Upper lobe of right lung (tissue), 1 donor: ENCODE measurements at regions not wholly inside any gene's neighbourhood (a gene's known extent, or its start where the extent isn't known, plus 50 kb on each side); places are given as distances from the start of the nearest gene placed in this dataset.

ENCODE experiments used
- ATAC-seq: fragments of 200-7000 bp; cut with Tn5 transposase; one replicate; pipeline ENCODE4 v1.9.1; 2020; ENCODE audit warnings: mild to moderate bottlenecking, moderate library complexity
- DNase-seq: peaks from one replicate; pipeline ENCODE4 v3.0.0-alpha.2; 2020
- H3K27ac ChIP-seq: fragments of 200-600 bp; one replicate; pipeline ENCODE4 v1.8.0; 2022
- H3K27me3 ChIP-seq: fragments of 200-600 bp; one replicate; pipeline ENCODE4 v1.8.0; 2022; ENCODE audit warnings: mild to moderate bottlenecking
- H3K36me3 ChIP-seq: fragments of 200-600 bp; one replicate; pipeline ENCODE4 v1.8.0; 2022
- H3K4me1 ChIP-seq: fragments of 200-600 bp; one replicate; pipeline ENCODE4 v1.8.0; 2022
- H3K4me3 ChIP-seq: fragments of 200-600 bp; one replicate; pipeline ENCODE4 v1.8.0; 2022; ENCODE audit warnings: mild to moderate bottlenecking
- H3K9me3 ChIP-seq: fragments of 200-600 bp; one replicate; pipeline ENCODE4 v1.8.0; 2022
- intact Hi-C: fragments of 100-400 bp; cut with DNase I; formaldehyde crosslinking; loops from one replicate; pipeline ENCODE4 v1.11.0; 2022
- TF ChIP-seq, protein P1 (sequence below): fragments of 200-600 bp; IDR thresholded peaks from one replicate; pipeline ENCODE4 v1.8.0; 2022; ENCODE audit warnings: antibody characterized with exemption
- donor health status: DM: no; HTN: yes; CAD: no; lungs with severe emphysema.

DNA sequence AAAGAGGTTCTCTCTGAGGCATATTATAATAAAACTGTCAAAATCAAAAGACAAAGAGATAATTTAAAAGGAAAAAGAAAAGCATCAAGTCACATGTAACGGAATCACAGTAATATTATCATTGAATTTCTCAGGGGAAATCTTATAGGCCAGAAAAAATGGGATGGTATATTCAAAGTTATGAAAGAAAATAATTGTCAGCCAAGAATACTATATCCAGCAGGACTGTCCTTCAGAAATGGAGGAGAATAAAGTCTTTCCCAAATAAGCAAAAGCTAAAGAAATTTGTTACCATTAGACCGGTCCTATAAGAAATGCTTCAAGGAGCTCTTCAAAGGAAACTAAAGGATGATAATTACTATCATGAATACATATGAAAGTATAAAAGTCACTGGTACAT lies 342.0 kb upstream of the GRAMD2B start:
- ATAC-seq (no peak), DNase-seq (no peak)
- H3K27ac ChIP-seq, result no peak overlapping the region
- no peak overlapping the region for H3K4me3 ChIP-seq
- intact Hi-C loops, result no loop called here
- H3K36me3 ChIP-seq, result no peaks in the 10 kb centered on the region
- no peaks in the 10 kb centered on the region for H3K4me1 ChIP-seq
- peaks cover 5% of the 10 kb centered on the region for H3K9me3 ChIP-seq
- TF ChIP-seq, protein P1, sequence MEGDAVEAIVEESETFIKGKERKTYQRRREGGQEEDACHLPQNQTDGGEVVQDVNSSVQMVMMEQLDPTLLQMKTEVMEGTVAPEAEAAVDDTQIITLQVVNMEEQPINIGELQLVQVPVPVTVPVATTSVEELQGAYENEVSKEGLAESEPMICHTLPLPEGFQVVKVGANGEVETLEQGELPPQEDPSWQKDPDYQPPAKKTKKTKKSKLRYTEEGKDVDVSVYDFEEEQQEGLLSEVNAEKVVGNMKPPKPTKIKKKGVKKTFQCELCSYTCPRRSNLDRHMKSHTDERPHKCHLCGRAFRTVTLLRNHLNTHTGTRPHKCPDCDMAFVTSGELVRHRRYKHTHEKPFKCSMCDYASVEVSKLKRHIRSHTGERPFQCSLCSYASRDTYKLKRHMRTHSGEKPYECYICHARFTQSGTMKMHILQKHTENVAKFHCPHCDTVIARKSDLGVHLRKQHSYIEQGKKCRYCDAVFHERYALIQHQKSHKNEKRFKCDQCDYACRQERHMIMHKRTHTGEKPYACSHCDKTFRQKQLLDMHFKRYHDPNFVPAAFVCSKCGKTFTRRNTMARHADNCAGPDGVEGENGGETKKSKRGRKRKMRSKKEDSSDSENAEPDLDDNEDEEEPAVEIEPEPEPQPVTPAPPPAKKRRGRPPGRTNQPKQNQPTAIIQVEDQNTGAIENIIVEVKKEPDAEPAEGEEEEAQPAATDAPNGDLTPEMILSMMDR, result no peak
- no peaks in the 10 kb centered on the region for H3K27me3 ChIP-seq

DNA sequence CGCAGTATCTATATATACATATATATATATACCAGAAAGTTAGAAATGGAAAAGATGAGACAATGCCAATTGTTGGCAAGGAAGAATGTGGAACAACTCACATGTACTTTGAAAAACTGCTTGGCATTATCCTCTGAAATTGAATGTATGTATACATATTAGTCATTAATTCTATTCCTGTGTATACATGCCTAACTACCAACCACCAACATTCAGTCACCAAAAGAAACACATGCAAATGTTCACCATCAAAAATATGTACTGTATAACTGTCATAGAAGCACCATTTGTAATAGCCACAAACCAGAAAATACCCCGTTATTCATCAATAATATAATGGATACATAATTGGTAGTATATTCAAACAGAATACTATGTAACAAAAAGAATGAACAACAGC lies 330.2 kb upstream of the GRAMD2B start:
- H3K27ac ChIP-seq, result no peak overlapping the region
- TF ChIP-seq, protein P1, result no peak
- H3K9me3 ChIP-seq, result no peaks in the 10 kb centered on the region
- DNase-seq (no peak), ATAC-seq (no peak)
- intact Hi-C loops, result no loop called here
- H3K4me1 ChIP-seq, result no peaks in the 10 kb centered on the region
- H3K4me3 ChIP-seq, result no peak overlapping the region
- no peaks in the 10 kb centered on the region for H3K27me3 ChIP-seq
- no peaks in the 10 kb centered on the region for H3K36me3 ChIP-seq

DNA sequence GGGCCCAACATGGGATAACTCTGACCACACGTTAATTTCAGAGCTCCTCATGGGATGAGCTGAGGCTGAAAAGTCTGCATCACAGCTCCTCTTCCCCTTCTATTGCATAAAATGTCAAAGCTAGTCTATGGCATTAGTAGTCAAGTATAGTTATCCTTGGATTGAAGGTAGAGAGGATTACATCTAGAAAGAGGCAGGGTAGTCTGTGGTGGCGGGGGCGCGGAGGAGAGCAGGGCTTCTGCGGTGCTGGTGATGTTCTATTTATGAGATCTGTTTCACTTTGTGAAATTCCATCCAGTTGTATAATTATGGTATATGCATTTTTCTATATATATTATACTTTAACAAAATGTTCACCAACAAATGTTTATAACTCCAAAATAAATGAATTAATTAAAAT lies 329.5 kb upstream of the GRAMD2B start:
- Histone ChIP-seq H3K9me3 (no peaks in the 10 kb centered on the region), H3K27ac (no peak overlapping the region), H3K36me3 (no peaks in the 10 kb centered on the region), H3K4me1 (no peaks in the 10 kb centered on the region), H3K4me3 (no peak overlapping the region), H3K27me3 (no peaks in the 10 kb centered on the region)
- intact Hi-C loops, result no loop called here
- TF ChIP-seq, protein P1, result no peak
- DNase-seq (no peak), ATAC-seq (no peak)

DNA sequence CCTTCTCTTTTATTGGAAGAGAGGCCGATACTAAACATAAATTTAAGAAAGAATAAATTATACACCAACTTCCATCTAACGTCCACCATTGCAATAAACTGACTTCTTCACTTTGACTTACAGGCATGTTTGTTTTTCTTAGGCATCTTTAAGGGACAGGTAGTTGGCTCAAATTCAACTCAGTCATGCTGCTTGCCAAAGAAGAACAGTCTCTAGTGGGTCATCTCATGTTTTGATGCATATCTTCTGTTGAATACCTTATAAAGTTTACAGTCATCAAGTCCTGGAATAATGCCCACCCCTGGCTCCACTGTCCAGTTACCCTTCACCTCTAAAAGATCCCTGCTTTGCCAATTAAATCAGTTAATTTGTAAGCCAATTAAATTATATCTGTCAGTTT lies 328.2 kb upstream of the GRAMD2B start:
- intact Hi-C loops, result no loop called here
- TF ChIP-seq, protein P1, result no peak
- H3K9me3 ChIP-seq, result no peaks in the 10 kb centered on the region

DNA sequence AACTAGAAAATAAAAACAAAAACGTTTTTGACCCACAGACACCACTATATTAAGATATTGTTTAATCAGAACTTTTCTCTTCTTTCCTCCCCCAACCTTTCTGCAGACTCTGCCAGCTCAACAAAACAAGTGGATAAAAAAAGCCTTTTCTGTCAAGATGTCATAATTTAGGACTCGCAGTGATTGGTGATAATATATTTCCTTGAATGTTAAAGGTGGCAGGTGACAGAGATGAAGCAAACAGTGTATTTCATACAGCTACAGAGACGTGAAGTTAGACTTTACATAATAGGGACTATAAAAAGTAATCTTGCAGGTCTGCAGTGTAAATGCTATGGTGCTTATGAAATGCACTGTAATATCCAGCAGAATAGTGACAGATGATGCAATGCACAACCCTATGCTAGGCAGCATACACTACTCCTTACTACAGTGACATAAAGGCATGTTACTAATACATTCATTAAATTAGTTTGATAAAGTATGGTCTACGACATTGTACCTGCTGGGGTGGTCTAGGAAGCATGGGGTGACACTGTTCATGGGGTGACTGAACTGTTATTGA lies 326.7 kb upstream of the GRAMD2B start:
- Histone ChIP-seq H3K27ac (no peak overlapping the region), H3K27me3 (no peaks in the 10 kb centered on the region), H3K9me3 (no peaks in the 10 kb centered on the region), H3K4me1 (no peaks in the 10 kb centered on the region), H3K4me3 (no peak overlapping the region), H3K36me3 (no peaks in the 10 kb centered on the region)
- ATAC-seq (no peak), DNase-seq (no peak)
- TF ChIP-seq, protein P1, result no peak
- intact Hi-C loops, result no loop called here

More for the DNA sequence above, 328.2 kb upstream of the GRAMD2B start:
- Histone ChIP-seq H3K4me3 (no peak overlapping the region), H3K36me3 (no peaks in the 10 kb centered on the region), H3K27ac (no peak overlapping the region), H3K27me3 (no peaks in the 10 kb centered on the region), H3K4me1 (no peaks in the 10 kb centered on the region)
- ATAC-seq, result no peak
- no peak for DNase-seq

DNA sequence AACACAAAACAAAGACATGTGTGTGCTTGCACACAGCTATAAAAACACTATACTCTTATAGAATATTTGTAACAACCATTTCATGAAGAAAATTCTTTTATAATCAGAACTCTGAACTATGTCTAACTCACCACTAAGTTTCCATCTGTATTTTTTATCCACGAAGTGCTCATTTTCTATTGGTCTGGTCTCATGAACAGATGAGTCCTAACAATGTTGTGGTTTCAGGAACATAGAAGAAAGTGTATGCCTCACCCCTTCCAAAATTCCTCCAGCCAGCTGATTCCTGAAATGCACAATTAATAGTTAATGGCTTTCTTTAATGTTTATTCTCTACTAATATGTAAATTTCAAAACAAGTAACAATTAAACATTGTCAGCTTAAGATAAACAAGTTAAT lies 325.3 kb upstream of the GRAMD2B start:
- no peaks in the 10 kb centered on the region for H3K9me3 ChIP-seq
- no peaks in the 10 kb centered on the region for H3K36me3 ChIP-seq
- intact Hi-C loops, result no loop called here
- H3K4me1 ChIP-seq, result no peaks in the 10 kb centered on the region
- H3K27me3 ChIP-seq, result no peaks in the 10 kb centered on the region
- TF ChIP-seq, protein P1, result no peak
- DNase-seq (no peak), ATAC-seq (no peak)
- no peak overlapping the region for H3K4me3 ChIP-seq
- no peak overlapping the region for H3K27ac ChIP-seq
